Pancreas (tissue), 10 donors: ENCODE measurements at regions not wholly inside any gene's neighbourhood (a gene's known extent, or its start where the extent isn't known, plus 50 kb on each side); places are given as distances from the start of the nearest gene placed in this dataset.

Source experiments
- ATAC-seq, 4 donors: fragments of 200-7000 bp; cut with Tn5 transposase; one replicate each; pipeline versions ENCODE4 v1.8.0 to v1.9.1; 2020; ENCODE audit warnings: mild to moderate bottlenecking in 4 of 4, moderate library complexity in 4 of 4
- DNase-seq, 6 donors: peaks; one replicate each; pipeline ENCODE4 v3.0.0-alpha.2; 2020
- FAIRE-seq: peaks from 2 replicates; lab custom pipeline; 2012; peaks lifted over from hg19 to GRCh38; lab: Jason Lieb, UNC
- H3K27ac ChIP-seq, 4 donors: fragments of 200-600 bp; sonication (generic); 1 replicate in 3 of 4; 2 replicates in 1 of 4; pipeline versions ENCODE4 v1.5.0 to v1.8.0; 2020
- H3K27me3 ChIP-seq, 4 donors: fragments of 200-600 bp; one replicate each; pipeline ENCODE4 v1.8.0; 2021
- H3K36me3 ChIP-seq, 3 donors: fragments of 200-600 bp; sonication (generic) in 1 of 3; one replicate each; pipeline versions ENCODE4 v1.5.0 to v1.8.0; 2020 to 2021
- H3K4me1 ChIP-seq, 3 donors: fragments of 200-600 bp; one replicate each; pipeline ENCODE4 v1.8.0; 2021
- H3K4me3 ChIP-seq, 4 donors: fragments of 200-600 bp; sonication (generic) in 2 of 4; one replicate each; pipeline versions ENCODE4 v1.5.0 to v1.8.0; 2020 to 2021
- H3K9me3 ChIP-seq, 4 donors: fragments of 200-600 bp; one replicate each; pipeline ENCODE4 v1.8.0; 2021
- WGBS, 2 donors: extraction: QIAGEN DNeasy Blood & Tissue Kit; methylation state at CpG; one replicate each; pipeline ENCODE4 v1.1.7; 2013; 5-methylcytosine and 5-hydroxymethylcytosine counted together
- intact Hi-C, 3 donors: fragments of 100-400 bp; cut with DNase I; formaldehyde crosslinking; loops; one replicate each; pipeline versions ENCODE4 v1.11.1 to v1.14.2; 2022
- TF ChIP-seq, protein P1 (sequence below), 4 donors: fragments of 200-600 bp; sonication (generic) in 3 of 4; IDR thresholded peaks; one replicate each; pipeline versions ENCODE4 v1.5.0 to v1.8.0; 2021; ENCODE audit warnings: antibody characterized with exemption in 4 of 4
- donor health status: healthy with polysubstance abuse.
- donor health status: DM: no; HTN: no; CAD: no; lungs with moderate emphysema.
- donor health status: DM: no; HTN: no; CAD: no.
- donor health status: control.
- donor health status: control.
- donor health status: Bipolar disorder and iron deficiency.
- donor health status: DM: yes; HTN: yes; CAD: no.
- donor health status: DM: no; HTN: no; CAD: no.
- donor health status: DM: no; HTN: no; CAD: no.
- donor health status: DM: yes; HTN: yes; CAD: no.

DNA sequence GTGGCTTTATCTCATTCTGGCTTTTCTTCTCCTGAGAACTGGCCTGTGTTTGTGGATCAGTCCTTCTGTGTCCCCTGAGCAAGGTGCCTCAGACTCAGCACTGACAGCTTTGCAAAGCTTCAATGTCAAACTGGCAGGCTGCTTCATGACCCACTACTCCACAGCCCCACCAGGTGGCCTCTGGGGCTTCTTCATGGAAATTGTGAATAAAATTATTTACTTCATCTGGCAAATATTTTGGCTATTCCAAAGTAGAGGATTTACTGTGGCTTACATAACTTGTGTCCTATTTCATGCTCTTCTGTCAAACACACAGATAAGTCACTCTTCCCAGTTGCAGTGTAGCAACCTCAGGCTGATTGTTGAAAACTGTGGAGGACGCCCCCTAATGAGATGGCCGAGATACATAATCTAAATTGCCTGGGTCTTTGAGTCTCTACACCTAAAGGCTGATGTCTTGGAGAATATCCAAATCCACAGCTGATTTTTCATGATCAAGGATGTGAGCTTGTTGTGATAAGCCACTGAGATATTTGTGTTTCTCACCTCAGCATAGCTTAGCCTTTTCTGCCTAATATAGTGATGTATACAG lies 721.9 kb upstream of the SLC10A2 start:
- ATAC-seq (no peak), DNase-seq (no peak), FAIRE-seq (no peak)
- H3K4me1 ChIP-seq: no peaks in the 10 kb centered on the region
- no peak overlapping the region for H3K27ac ChIP-seq
- no peaks in the 10 kb centered on the region for H3K27me3 ChIP-seq
- WGBS, 2 donors: 31 to 62% methylated on average over 2 of the region's 2 CpGs
- no peaks in the 10 kb centered on the region for H3K36me3 ChIP-seq
- intact Hi-C loops: no loop called here
- H3K4me3 ChIP-seq: no peak overlapping the region
- TF ChIP-seq, protein P1, sequence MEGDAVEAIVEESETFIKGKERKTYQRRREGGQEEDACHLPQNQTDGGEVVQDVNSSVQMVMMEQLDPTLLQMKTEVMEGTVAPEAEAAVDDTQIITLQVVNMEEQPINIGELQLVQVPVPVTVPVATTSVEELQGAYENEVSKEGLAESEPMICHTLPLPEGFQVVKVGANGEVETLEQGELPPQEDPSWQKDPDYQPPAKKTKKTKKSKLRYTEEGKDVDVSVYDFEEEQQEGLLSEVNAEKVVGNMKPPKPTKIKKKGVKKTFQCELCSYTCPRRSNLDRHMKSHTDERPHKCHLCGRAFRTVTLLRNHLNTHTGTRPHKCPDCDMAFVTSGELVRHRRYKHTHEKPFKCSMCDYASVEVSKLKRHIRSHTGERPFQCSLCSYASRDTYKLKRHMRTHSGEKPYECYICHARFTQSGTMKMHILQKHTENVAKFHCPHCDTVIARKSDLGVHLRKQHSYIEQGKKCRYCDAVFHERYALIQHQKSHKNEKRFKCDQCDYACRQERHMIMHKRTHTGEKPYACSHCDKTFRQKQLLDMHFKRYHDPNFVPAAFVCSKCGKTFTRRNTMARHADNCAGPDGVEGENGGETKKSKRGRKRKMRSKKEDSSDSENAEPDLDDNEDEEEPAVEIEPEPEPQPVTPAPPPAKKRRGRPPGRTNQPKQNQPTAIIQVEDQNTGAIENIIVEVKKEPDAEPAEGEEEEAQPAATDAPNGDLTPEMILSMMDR (IDR thresholded peaks at IDR 0.05): no peak
- no peaks in the 10 kb centered on the region for H3K9me3 ChIP-seq

- FAIRE-seq: no peak
- 57 to 60% methylated on average over 8 of the region's 8 CpGs for WGBS, 2 donors
- intact Hi-C loops: no loop called here
- TF ChIP-seq, protein P1 (IDR thresholded peaks at IDR 0.05): no peak
- Histone ChIP-seq H3K9me3 (no peaks in the 10 kb centered on the region), H3K36me3 (no peaks in the 10 kb centered on the region), H3K4me1 (no peaks in the 10 kb centered on the region), H3K27ac (no peak overlapping the region), H3K4me3 (no peak overlapping the region), H3K27me3 (no peaks in the 10 kb centered on the region)
- no peak for ATAC-seq
- no peak for DNase-seq
Observed at GRCh38 chr13:103772576-103772975, 706.4 kb upstream of the SLC10A2 start.

GRCh38 chr13:103762523-103762922 lies 696.3 kb upstream of the SLC10A2 start:
- ATAC-seq: no peak
- Histone ChIP-seq H3K4me1 (no peaks in the 10 kb centered on the region), H3K27ac (no peak overlapping the region), H3K4me3 (no peak overlapping the region), H3K27me3 (no peaks in the 10 kb centered on the region), H3K36me3 (no peaks in the 10 kb centered on the region), H3K9me3 (no peaks in the 10 kb centered on the region)
- 61 to 79% methylated on average over 3 of the region's 3 CpGs for WGBS, 2 donors
- FAIRE-seq: no peak
- TF ChIP-seq, protein P1 (IDR thresholded peaks at IDR 0.05): no peak
- intact Hi-C loops: no loop called here
- no peak for DNase-seq

GRCh38 chr13:103759361-103759760 lies 693.1 kb upstream of the SLC10A2 start:
- ATAC-seq (no peak), DNase-seq (no peak), FAIRE-seq (no peak)
- H3K4me1 ChIP-seq: no peaks in the 10 kb centered on the region
- TF ChIP-seq, protein P1 (IDR thresholded peaks at IDR 0.05): no peak
- H3K36me3 ChIP-seq: no peaks in the 10 kb centered on the region
- no peaks in the 10 kb centered on the region for H3K27me3 ChIP-seq
- intact Hi-C loops: no loop called here
- no peaks in the 10 kb centered on the region for H3K9me3 ChIP-seq
- no peak overlapping the region for H3K27ac ChIP-seq
- no peak overlapping the region for H3K4me3 ChIP-seq
- WGBS, 2 donors: 35 to 45% methylated on average over 7 of the region's 7 CpGs

GRCh38 chr13:103758222-103758621 lies 692.0 kb upstream of the SLC10A2 start:
- no peaks in the 10 kb centered on the region for H3K27me3 ChIP-seq
- no peaks in the 10 kb centered on the region for H3K4me1 ChIP-seq
- 71 to 76% methylated on average over 1 of the region's 1 CpG for WGBS, 2 donors
- no peak for ATAC-seq
- H3K4me3 ChIP-seq: no peak overlapping the region
- no peak overlapping the region for H3K27ac ChIP-seq
- no peak for FAIRE-seq
- H3K36me3 ChIP-seq: no peaks in the 10 kb centered on the region
- TF ChIP-seq, protein P1 (IDR thresholded peaks at IDR 0.05): no peak
- no peaks in the 10 kb centered on the region for H3K9me3 ChIP-seq
- no peak for DNase-seq
- intact Hi-C loops: no loop called here
